ENCODE measurements at regions not wholly inside any gene's neighbourhood (a gene's known extent, or its start where the extent isn't known, plus 50 kb on each side); places are given as distances from the start of the nearest gene placed in this dataset.

DNA sequence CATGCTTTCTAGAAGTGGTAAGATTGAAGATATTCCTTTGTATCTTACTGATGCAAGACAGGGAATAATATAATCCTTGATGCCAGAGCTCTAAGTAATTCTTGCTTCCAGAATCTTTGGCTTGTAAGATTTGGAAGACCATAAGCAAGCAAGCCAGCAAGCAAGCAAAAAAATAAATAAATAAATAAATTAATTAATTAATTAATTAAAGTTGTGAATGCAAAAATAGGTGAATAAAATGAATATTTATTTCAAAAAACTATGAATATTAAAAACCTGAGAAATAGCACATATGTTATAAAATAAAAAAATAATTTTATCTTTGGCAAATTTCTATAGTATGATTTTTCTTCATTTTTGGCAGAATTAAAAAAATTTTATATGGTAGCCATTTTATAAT, 750.2 kb upstream of the ARRDC4 start:
- Histone ChIP-seq H3K27me3 (ENCODE audit: control insufficient read depth, insufficient read depth, low read length) (no peaks in the 10 kb centered on the region), H3K36me3 (ENCODE audit: control insufficient read depth, insufficient read depth, low read length) (no peaks in the 10 kb centered on the region), H2AFZ (ENCODE audit: low read length) (no peak overlapping the region), H3K79me2 (ENCODE audit: control insufficient read depth, insufficient read depth, low read length) (no peaks in the 10 kb centered on the region), H3K4me3 (replicated peaks in 1 of 4; ENCODE audit: control extremely low read depth in 1 of 4, insufficient read depth in 1 of 4, low read depth in 3 of 4, low read length in 4 of 4) (no peak overlapping the region), H4K20me1 (ENCODE audit: control insufficient read depth, extremely low read depth, insufficient read depth, low read length) (no peaks in the 10 kb centered on the region), H3K9me3 (ENCODE audit: control insufficient read depth, insufficient read depth, low read depth, low read length) (no peaks in the 10 kb centered on the region), H3K27ac (ENCODE audit: insufficient read depth, low read length) (no peak overlapping the region), H3K9ac (ENCODE audit: insufficient read depth, low read length) (no peak overlapping the region), H3K4me1 (ENCODE audit: control insufficient read depth, extremely low read depth, insufficient read depth, low read length) (no peaks in the 10 kb centered on the region), H3K4me2 (ENCODE audit: extremely low read depth, insufficient read depth, low read length) (no peak overlapping the region)
- no peak for DNase-seq (ENCODE audit: low read depth in 2 of 2)
- TF ChIP-seq, protein P1, sequence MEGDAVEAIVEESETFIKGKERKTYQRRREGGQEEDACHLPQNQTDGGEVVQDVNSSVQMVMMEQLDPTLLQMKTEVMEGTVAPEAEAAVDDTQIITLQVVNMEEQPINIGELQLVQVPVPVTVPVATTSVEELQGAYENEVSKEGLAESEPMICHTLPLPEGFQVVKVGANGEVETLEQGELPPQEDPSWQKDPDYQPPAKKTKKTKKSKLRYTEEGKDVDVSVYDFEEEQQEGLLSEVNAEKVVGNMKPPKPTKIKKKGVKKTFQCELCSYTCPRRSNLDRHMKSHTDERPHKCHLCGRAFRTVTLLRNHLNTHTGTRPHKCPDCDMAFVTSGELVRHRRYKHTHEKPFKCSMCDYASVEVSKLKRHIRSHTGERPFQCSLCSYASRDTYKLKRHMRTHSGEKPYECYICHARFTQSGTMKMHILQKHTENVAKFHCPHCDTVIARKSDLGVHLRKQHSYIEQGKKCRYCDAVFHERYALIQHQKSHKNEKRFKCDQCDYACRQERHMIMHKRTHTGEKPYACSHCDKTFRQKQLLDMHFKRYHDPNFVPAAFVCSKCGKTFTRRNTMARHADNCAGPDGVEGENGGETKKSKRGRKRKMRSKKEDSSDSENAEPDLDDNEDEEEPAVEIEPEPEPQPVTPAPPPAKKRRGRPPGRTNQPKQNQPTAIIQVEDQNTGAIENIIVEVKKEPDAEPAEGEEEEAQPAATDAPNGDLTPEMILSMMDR (conservative IDR thresholded peaks at IDR 0.05 in 1 of 2, IDR thresholded peaks at IDR 0.05 in 1 of 2; ENCODE audit: low read depth in 1 of 2, low read length in 2 of 2), result no peak
- TF ChIP-seq EZH2 (IDR thresholded peaks at IDR 0.05; ENCODE audit: low read length, missing control alignments), result no peak

DNA sequence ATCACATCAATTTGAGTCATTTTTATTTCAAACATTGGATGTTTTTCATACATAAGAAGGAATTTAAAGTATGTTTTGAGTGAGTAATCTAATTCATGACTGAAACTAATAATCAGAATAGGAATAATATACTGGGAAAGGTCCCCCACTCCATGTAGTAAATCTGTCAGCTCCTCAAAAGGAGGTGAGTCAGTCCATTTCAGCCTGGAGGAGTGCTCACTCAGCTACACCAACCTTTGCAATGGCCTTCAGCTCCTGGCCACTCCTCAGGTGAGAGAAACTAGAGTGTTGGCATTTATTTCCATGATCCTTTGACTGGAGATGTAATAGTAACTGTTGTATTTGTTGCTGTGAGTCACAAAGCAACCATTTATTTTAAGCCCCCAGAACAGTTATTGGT, 744.9 kb upstream of the ARRDC4 start:
- H3K27me3 ChIP-seq (ENCODE audit: control insufficient read depth, insufficient read depth, low read length), result no peaks in the 10 kb centered on the region
- no peaks in the 10 kb centered on the region for H4K20me1 ChIP-seq (ENCODE audit: control insufficient read depth, extremely low read depth, insufficient read depth, low read length)
- no peaks in the 10 kb centered on the region for H3K4me1 ChIP-seq (ENCODE audit: control insufficient read depth, extremely low read depth, insufficient read depth, low read length)
- no peaks in the 10 kb centered on the region for H3K9me3 ChIP-seq (ENCODE audit: control insufficient read depth, insufficient read depth, low read depth, low read length)
- DNase-seq (ENCODE audit: low read depth in 2 of 2), result no peak
- no peak overlapping the region for H3K4me2 ChIP-seq (ENCODE audit: extremely low read depth, insufficient read depth, low read length)
- H2AFZ ChIP-seq (ENCODE audit: low read length), result no peak overlapping the region
- H3K36me3 ChIP-seq (ENCODE audit: control insufficient read depth, insufficient read depth, low read length), result no peaks in the 10 kb centered on the region
- H3K27ac ChIP-seq (ENCODE audit: insufficient read depth, low read length), result no peak overlapping the region
- TF ChIP-seq, protein P1 (conservative IDR thresholded peaks at IDR 0.05 in 1 of 2, IDR thresholded peaks at IDR 0.05 in 1 of 2; ENCODE audit: low read depth in 1 of 2, low read length in 2 of 2), result no peak
- TF ChIP-seq EZH2 (IDR thresholded peaks at IDR 0.05; ENCODE audit: low read length, missing control alignments), result no peak
- H3K79me2 ChIP-seq (ENCODE audit: control insufficient read depth, insufficient read depth, low read length), result no peaks in the 10 kb centered on the region
- H3K9ac ChIP-seq (ENCODE audit: insufficient read depth, low read length), result no peak overlapping the region
- H3K4me3 ChIP-seq (replicated peaks in 1 of 4; ENCODE audit: control extremely low read depth in 1 of 4, insufficient read depth in 1 of 4, low read depth in 3 of 4, low read length in 4 of 4), result no peak overlapping the region

DNA sequence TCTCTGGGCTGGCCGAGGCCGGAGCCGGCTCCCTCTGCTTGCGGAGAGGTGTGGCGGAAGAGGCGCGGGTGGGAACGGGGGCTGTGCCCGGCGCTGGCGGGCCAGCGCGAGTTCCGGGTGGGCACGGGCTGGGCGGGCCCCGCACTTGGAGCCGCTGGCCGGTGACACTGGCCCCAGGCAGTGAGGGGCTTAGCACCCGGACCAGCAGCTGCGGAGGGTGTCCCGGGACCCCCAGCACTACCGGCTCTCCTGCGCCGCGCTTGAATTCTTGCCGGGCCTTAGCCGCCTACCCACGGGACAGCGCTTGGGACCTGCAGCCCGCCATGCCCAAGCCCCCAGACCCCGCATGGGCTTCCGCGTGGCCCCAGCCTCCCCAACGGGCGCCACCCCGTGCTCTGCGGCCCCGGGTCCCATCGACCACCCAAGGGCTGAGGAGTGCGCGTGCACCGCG, 736.3 kb upstream of the ARRDC4 start:
- Histone ChIP-seq H3K4me3 (replicated peaks in 1 of 4; ENCODE audit: control extremely low read depth in 1 of 4, insufficient read depth in 1 of 4, low read depth in 3 of 4, low read length in 4 of 4) (no peak overlapping the region), H2AFZ (ENCODE audit: low read length) (no peak overlapping the region), H4K20me1 (ENCODE audit: control insufficient read depth, extremely low read depth, insufficient read depth, low read length) (no peaks in the 10 kb centered on the region), H3K36me3 (ENCODE audit: control insufficient read depth, insufficient read depth, low read length) (no peaks in the 10 kb centered on the region), H3K4me2 (ENCODE audit: extremely low read depth, insufficient read depth, low read length) (no peak overlapping the region), H3K27ac (ENCODE audit: insufficient read depth, low read length) (no peak overlapping the region), H3K4me1 (ENCODE audit: control insufficient read depth, extremely low read depth, insufficient read depth, low read length) (no peaks in the 10 kb centered on the region), H3K27me3 (ENCODE audit: control insufficient read depth, insufficient read depth, low read length) (no peaks in the 10 kb centered on the region), H3K9me3 (ENCODE audit: control insufficient read depth, insufficient read depth, low read depth, low read length) (no peaks in the 10 kb centered on the region), H3K9ac (ENCODE audit: insufficient read depth, low read length) (no peak overlapping the region), H3K79me2 (ENCODE audit: control insufficient read depth, insufficient read depth, low read length) (no peaks in the 10 kb centered on the region)
- TF ChIP-seq EZH2 (IDR thresholded peaks at IDR 0.05; ENCODE audit: low read length, missing control alignments), result no peak
- TF ChIP-seq, protein P1 (conservative IDR thresholded peaks at IDR 0.05 in 1 of 2, IDR thresholded peaks at IDR 0.05 in 1 of 2; ENCODE audit: low read depth in 1 of 2, low read length in 2 of 2), result no peak
- DNase-seq (ENCODE audit: low read depth in 2 of 2), result no peak

Data from fibroblast of lung (primary cell).